IMR-90 (cell line): ENCODE measurements at regions not wholly inside any gene's neighbourhood (a gene's known extent, or its start where the extent isn't known, plus 50 kb on each side); places are given as distances from the start of the nearest gene placed in this dataset.

Experiments
- ATAC-seq: fragments of 200-7000 bp; cut with Tn5 transposase; 2 replicates; pipeline ENCODE4 v1.9.1; 2020; ENCODE audit warnings: low read depth, mild to moderate bottlenecking, moderate library complexity
- BruUV-seq: library from RNA; stranded (reverse); fragments of 400-500 nt; replicated peaks from 2 replicates; lab custom pipeline; 2021; lab: Mats Ljungman, UMichigan
- CTCF ChIA-PET: fragments of 300-600 bp; formaldehyde crosslinking; extraction: SDS; loops from one replicate; lab custom pipeline; 2021; ENCODE audit warnings: antibody characterized with exemption; lab: Yijun Ruan, JAX
- POLR2A ChIA-PET: fragments of 300-600 bp; sonication (Branson Sonifier 250); formaldehyde crosslinking; loops from one replicate; lab custom pipeline; 2022; ENCODE audit warnings: antibody characterized with exemption; ENCODE audit not compliant: unreplicated experiment; lab: Charles Lee
- DNase-seq: peaks from one replicate; pipeline ENCODE4 v3.0.0; 2013
- H2AFZ ChIP-seq: replicated peaks from 2 replicates; pipeline ENCODE3; 2013; ENCODE audit warnings: low read length, mild to moderate bottlenecking; ENCODE audit not compliant: poor library complexity
- H2AK5ac ChIP-seq: 2 replicates; pipeline ENCODE4 v1.6.1; 2013; ENCODE audit warnings: low read depth, low read length, inconsistent platforms
- H2AK9ac ChIP-seq: replicated peaks from 2 replicates; pipeline ENCODE3; 2013; ENCODE audit warnings: mild to moderate bottlenecking, low read depth, low read length, moderate library complexity; ENCODE audit not compliant: poor library complexity
- H2BK120ac ChIP-seq: 2 replicates; pipeline ENCODE4 v1.6.1; 2013; ENCODE audit warnings: low read depth, low read length, inconsistent platforms
- H2BK15ac ChIP-seq: 3 replicates; pipeline ENCODE4 v1.6.1; 2013; ENCODE audit warnings: low read depth, low read length, inconsistent platforms
- H2BK20ac ChIP-seq: 2 replicates; pipeline ENCODE4 v1.6.1; 2013; ENCODE audit warnings: low read depth, mild to moderate bottlenecking, inconsistent platforms, low read length, moderate library complexity
- H2BK5ac ChIP-seq: 2 replicates; pipeline ENCODE4 v1.6.1; 2013; ENCODE audit warnings: mild to moderate bottlenecking, low read depth, low read length, inconsistent platforms; ENCODE audit not compliant: poor library complexity, severe bottlenecking
- H3K14ac ChIP-seq: replicated peaks from 2 replicates; pipeline ENCODE4 v1.6.1; 2013; ENCODE audit warnings: low read depth, low read length, inconsistent platforms
- H3K18ac ChIP-seq: 2 replicates; pipeline ENCODE4 v1.6.1; 2013; ENCODE audit warnings: low read depth, low read length, control low read depth
- H3K23ac ChIP-seq: 2 replicates; pipeline ENCODE4 v1.6.1; 2013; ENCODE audit warnings: low read depth, low read length, inconsistent platforms
- H3K27ac ChIP-seq: 2 replicates; pipeline ENCODE4 v1.5.1; 2013; ENCODE audit warnings: mild to moderate bottlenecking, control low read depth, low read length; ENCODE audit not compliant: insufficient read depth
- H3K27me3 ChIP-seq: 2 replicates; pipeline ENCODE4 v1.6.1; 2013; ENCODE audit warnings: low read length; ENCODE audit not compliant: control insufficient read depth, insufficient read depth
- H3K36me3 ChIP-seq: 2 replicates; pipeline ENCODE4 v1.6.1; 2013; ENCODE audit warnings: low read length, mixed read lengths; ENCODE audit not compliant: control insufficient read depth, insufficient read depth
- H3K4ac ChIP-seq: 2 replicates; pipeline ENCODE4 v1.6.1; 2013; ENCODE audit warnings: low read depth, low read length, inconsistent platforms
- H3K4me1 ChIP-seq: 2 replicates; pipeline ENCODE4 v1.6.1; 2013; ENCODE audit warnings: low read length, mixed read lengths; ENCODE audit not compliant: control insufficient read depth, insufficient read depth
- H3K4me2 ChIP-seq: 2 replicates; pipeline ENCODE4 v1.6.1; 2013; ENCODE audit warnings: low read depth, mild to moderate bottlenecking, control low read depth, low read length, moderate library complexity
- H3K4me3 ChIP-seq: 2 replicates; pipeline ENCODE4 v1.5.1; 2013; ENCODE audit warnings: low read depth, mild to moderate bottlenecking, control low read depth, low read length, moderate library complexity; ENCODE audit not compliant: insufficient read depth
- H3K56ac ChIP-seq: 2 replicates; pipeline ENCODE4 v1.6.1; 2013; ENCODE audit warnings: low read length, inconsistent platforms; ENCODE audit not compliant: insufficient read depth; ENCODE audit errors: extremely low read depth
- H3K79me1 ChIP-seq, 2 experiments: 2 replicates each; pipeline ENCODE4 v1.6.1; 2013; ENCODE audit warnings: low read length in 2 of 2, inconsistent platforms in 1 of 2, low read depth in 1 of 2
- H3K9ac ChIP-seq: 2 replicates; pipeline ENCODE4 v1.6.1; 2013; ENCODE audit warnings: low read depth, low read length, control low read depth
- H3K9me1 ChIP-seq: 2 replicates; pipeline ENCODE4 v1.6.1; 2013; ENCODE audit warnings: low read length, inconsistent platforms; ENCODE audit not compliant: insufficient read depth
- H3K9me3 ChIP-seq: 2 replicates; pipeline ENCODE4 v1.6.1; 2013; ENCODE audit warnings: low read length; ENCODE audit not compliant: control insufficient read depth, insufficient read depth
- H4K20me1 ChIP-seq: 2 replicates; pipeline ENCODE4 v1.6.1; 2013; ENCODE audit warnings: low read length, inconsistent platforms; ENCODE audit not compliant: insufficient read depth
- H4K5ac ChIP-seq: 2 replicates; pipeline ENCODE4 v1.6.1; 2013; ENCODE audit warnings: mild to moderate bottlenecking, low read depth, low read length, control low read depth
- H4K8ac ChIP-seq, 2 experiments: 2 replicates each; pipeline ENCODE4 v1.6.1; 2013; ENCODE audit warnings: low read depth in 2 of 2, low read length in 2 of 2, control low read depth in 1 of 2, inconsistent platforms in 1 of 2
- H4K91ac ChIP-seq: 2 replicates; pipeline ENCODE4 v1.6.1; 2013; ENCODE audit warnings: low read depth, low read length, inconsistent platforms; ENCODE audit not compliant: insufficient read depth
- CEBPB ChIP-seq: IDR thresholded peaks from 2 replicates; pipeline ENCODE4 v1.6.1; 2012; ENCODE audit warnings: low read depth, low read length, improper control_type of control experiment
- FOS ChIP-seq: fragments of 150-350 bp; IDR thresholded peaks from 2 replicates; pipeline ENCODE4 v1.6.1; 2016; ENCODE audit warnings: low read depth, low read length
- WGBS, 2 experiments: methylation state at CpG; one replicate each; pipeline versions ENCODE4 v1.1.5 to v1.1.7; 2013; ENCODE audit warnings: missing lambda C conversion rate in 2 of 2; ENCODE audit not compliant: insufficient read length in 1 of 2; ENCODE audit errors: extremely low coverage in 2 of 2; 5-methylcytosine and 5-hydroxymethylcytosine counted together
- dilution Hi-C: fragments of 300-500 bp; cut with HindIII; formaldehyde crosslinking; loops from one replicate; pipeline ENCODE4 v1.14.3; 2018; ENCODE audit warnings: low sequenced_read_pairs; ENCODE audit not compliant: unreplicated experiment
- in situ Hi-C: fragments of 300-500 bp; cut with MboI; formaldehyde crosslinking; loops from 3 replicates; pipeline ENCODE4 v1.14.3; 2019; ENCODE audit warnings: low sequenced_read_pairs, inconsistent platforms, mixed read lengths
- intact Hi-C: fragments of 100-400 bp; cut with micrococcal nuclease; formaldehyde crosslinking; loops from 2 replicates; pipeline ENCODE4 v1.10.0; 2022
- TF ChIP-seq, protein P1 (sequence below): fragments of 150-350 bp; IDR thresholded peaks from 2 replicates; pipeline ENCODE4 v1.6.1; 2017; ENCODE audit warnings: mild to moderate bottlenecking, antibody characterized with exemption, low read length, low read depth

DNA sequence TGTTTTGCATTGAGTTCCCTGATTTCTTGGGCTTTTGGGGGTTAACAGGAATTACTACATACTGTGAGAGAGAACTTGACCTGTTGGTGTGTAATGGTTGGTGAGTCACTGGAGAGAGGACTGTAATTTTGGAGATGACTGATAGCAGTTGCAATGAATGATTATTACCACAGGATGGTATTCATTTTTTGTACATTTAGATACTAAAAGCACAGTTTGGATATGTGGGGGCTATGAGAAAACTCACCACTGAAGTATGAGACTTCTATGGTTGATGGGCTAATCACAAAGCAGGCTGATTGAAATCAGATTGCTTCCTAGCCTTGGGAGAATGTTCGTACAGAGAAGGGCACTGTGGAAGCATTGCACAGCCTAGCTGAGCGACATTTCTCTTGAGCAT, 1571.3 kb upstream of the PRMT6 start:
- H3K23ac ChIP-seq = no peak overlapping the region
- DNase-seq (peak; percentile 58), ATAC-seq (no peak)
- no peak overlapping the region for H3K14ac ChIP-seq
- H3K79me1 ChIP-seq = no peaks in the 10 kb centered on the region
- no CpG with 5 or more reads among the region's 2 CpGs for WGBS, 2 experiments
- H4K20me1 ChIP-seq = no peaks in the 10 kb centered on the region
- no peaks in the 10 kb centered on the region for H3K36me3 ChIP-seq
- dilution Hi-C loops (no loop called here), in situ Hi-C loops (no loop called here), intact Hi-C loops (no loop called here)
- H3K9me1 ChIP-seq = no peaks in the 10 kb centered on the region
- no peak overlapping the region for H2AFZ ChIP-seq
- H3K9me3 ChIP-seq = peaks cover 5% of the 10 kb centered on the region; the same call in 1 of the 2 replicates
- no peak overlapping the region for H3K4ac ChIP-seq
- no TSS peak for BruUV-seq
- no peak overlapping the region for H2BK120ac ChIP-seq
- no peak overlapping the region for H3K56ac ChIP-seq
- TF ChIP-seq FOS (0 out of 2 replicates have a peak, but pooled peaks have one; percentile 7), CEBPB (peak; percentile 28; the same call in 1 of the 2 replicates)
- TF ChIP-seq, protein P1, sequence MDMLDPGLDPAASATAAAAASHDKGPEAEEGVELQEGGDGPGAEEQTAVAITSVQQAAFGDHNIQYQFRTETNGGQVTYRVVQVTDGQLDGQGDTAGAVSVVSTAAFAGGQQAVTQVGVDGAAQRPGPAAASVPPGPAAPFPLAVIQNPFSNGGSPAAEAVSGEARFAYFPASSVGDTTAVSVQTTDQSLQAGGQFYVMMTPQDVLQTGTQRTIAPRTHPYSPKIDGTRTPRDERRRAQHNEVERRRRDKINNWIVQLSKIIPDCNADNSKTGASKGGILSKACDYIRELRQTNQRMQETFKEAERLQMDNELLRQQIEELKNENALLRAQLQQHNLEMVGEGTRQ = no peak
- H3K18ac ChIP-seq = no peak overlapping the region
- POLR2A ChIA-PET = no interaction called here
- H3K4me2 ChIP-seq = no peak overlapping the region
- no peak overlapping the region for H2AK5ac ChIP-seq
- H3K27me3 ChIP-seq = no peaks in the 10 kb centered on the region
- no peak overlapping the region for H3K9ac ChIP-seq
- CTCF ChIA-PET = no interaction called here
- H3K4me1 ChIP-seq = no peaks in the 10 kb centered on the region
- no peak overlapping the region for H2BK20ac ChIP-seq
- H3K4me3 ChIP-seq = no peak overlapping the region
- no peak overlapping the region for H2BK5ac ChIP-seq
- no peak overlapping the region for H2BK15ac ChIP-seq
- H4K8ac ChIP-seq = no peak overlapping the region
- H4K91ac ChIP-seq = no peak overlapping the region
- no peak overlapping the region for H4K5ac ChIP-seq
- no peak overlapping the region for H3K27ac ChIP-seq
- H2AK9ac ChIP-seq = no peak overlapping the region
